SW 1271 (cell line): ENCODE measurements at regions not wholly inside any gene's neighbourhood (a gene's known extent, or its start where the extent isn't known, plus 50 kb on each side); places are given as distances from the start of the nearest gene placed in this dataset.
"Not testable (repeated sequence)": the region's sequence is repeated elsewhere in the genome, so short reads cannot be mapped to it uniquely, and the experiment has no call there.

Experiments
- DNase-seq, 2 experiments: peaks; one replicate each; lab custom pipeline; 2025; lab: John Stamatoyannopoulos, UW

GRCh38 chr2:122545821-122546220, 790.4 kb downstream of the TSN start:
- no peak for DNase-seq

- no peak for DNase-seq
Observed at GRCh38 chr2:122562775-122563174, 807.3 kb downstream of the TSN start.

DNA sequence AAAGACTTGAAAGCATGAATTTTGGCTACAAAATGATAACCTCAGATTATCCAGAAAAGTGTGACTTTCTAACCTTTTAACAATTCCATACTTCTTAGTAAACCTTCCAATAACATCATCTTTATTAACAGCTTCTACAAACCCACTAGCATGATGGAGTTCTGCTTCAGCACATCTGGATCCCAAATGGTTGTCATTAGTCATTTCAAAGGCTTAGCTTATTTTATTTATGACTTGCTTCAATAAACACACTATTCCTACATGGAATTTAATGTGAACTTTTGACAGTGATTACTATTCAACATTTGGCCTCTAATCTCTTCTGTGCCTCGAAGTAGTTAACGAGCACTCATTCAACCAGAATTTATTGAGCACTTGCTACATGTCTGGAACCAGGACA, 808.3 kb downstream of the TSN start:
- DNase-seq, result no peak

GRCh38 chr2:122564843-122565242, 809.4 kb downstream of the TSN start:
- no peak for DNase-seq

DNA sequence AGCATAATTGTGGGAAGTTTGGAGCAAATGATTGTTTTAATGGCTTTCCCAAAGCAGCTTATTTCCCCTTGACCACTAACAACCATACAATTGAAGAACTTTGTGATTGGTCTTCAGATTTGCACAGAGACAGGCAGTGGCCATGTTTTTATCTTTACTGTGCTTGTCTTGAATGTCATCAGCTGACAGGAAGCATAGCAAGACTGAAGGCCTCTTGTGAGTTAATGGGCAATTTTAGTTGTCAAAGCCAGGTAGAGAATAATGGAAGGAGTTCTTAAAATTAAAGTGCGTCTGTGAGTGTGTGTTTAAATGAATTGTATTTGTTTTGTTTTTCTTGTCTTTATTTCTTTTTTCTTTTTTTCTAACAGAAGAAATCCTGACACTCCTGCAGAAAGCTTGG, 809.9 kb downstream of the TSN start:
- DNase-seq, result no peak

GRCh38 chr2:122570641-122571040, 815.2 kb downstream of the TSN start:
- no peak for DNase-seq

DNA sequence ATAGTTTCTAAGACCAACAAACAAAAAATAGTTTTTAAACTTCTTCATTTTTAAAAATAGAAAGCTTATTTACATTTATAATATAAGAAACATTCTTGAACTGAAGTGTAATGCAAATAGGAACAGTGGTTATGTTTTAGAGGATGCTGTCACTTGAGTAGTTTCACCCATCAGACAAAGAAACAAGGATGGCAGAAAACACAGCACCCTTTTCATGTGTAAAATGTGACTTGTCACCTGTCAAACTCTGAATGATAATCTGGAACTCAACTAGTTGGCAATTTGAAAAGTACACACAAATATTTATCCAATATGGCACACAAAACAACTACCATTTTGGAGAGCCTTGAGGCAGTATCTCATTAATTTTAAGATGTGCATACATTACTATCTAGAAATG, 816.0 kb downstream of the TSN start:
- DNase-seq, result not testable (repeated sequence)

- DNase-seq, result no peak
Observed at GRCh38 chr2:122575076-122575475, 819.6 kb downstream of the TSN start.

DNA sequence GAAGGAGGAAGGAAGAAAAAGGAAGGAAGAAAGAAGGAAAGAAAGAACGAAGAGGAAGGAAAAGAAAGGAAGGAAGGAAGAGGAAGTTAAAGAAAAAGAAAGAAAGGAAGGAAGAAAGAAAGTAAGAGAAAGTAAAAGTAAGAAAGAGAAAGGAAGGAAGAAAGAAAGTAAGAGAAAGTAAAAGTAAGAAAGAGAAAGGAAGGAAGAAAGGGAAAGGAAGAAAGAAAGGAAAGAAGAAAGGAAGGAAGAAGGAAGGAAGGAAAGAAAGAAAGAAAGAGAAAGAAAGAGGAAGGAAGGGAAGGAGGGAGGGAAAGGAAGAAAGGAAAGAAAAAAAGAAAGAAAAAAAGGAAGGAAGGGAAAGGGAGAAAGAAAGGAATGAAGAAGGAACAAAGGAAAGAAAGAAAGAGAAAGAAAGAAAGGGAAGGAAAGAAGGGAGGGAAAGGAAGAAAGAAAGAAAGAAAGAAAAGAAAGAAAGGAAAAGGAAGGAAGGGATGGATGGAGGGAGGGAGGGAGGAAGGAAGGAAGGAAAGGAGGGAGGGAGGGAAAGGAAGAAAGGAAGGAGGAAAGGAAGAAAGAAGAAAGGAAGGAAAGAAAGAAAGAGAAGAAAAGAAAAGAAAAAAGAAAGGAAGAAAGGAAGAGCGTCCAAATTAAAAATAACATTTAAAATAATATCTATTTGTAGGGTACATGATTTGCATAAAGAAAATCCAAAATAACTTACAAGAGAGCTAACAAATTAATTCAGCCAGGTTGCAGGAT, 827.9 kb downstream of the TSN start:
- DNase-seq, result no peak

GRCh38 chr2:122590524-122590923, 835.1 kb downstream of the TSN start:
- no peak for DNase-seq

DNA sequence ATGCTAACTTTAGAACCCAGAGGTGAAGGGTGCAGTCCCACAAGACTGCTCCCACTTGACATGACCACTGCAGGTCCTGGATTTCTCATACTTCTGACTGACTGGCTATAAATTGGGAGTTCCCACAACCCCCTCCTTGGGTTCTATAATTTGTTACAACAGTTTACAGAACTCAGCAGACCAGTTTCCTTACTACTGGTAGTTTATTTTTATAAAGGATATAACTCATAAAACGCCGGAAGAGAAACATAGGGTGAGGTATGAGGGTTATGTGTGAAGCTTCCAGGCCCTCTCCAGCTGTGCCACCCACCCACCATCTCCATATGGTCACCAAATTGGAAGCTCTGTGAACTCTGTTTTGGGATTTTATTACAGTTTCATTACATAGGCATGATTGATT, 839.6 kb downstream of the TSN start:
- no peak for DNase-seq

GRCh38 chr2:122596598-122596997, 841.1 kb downstream of the TSN start:
- no peak for DNase-seq

DNA sequence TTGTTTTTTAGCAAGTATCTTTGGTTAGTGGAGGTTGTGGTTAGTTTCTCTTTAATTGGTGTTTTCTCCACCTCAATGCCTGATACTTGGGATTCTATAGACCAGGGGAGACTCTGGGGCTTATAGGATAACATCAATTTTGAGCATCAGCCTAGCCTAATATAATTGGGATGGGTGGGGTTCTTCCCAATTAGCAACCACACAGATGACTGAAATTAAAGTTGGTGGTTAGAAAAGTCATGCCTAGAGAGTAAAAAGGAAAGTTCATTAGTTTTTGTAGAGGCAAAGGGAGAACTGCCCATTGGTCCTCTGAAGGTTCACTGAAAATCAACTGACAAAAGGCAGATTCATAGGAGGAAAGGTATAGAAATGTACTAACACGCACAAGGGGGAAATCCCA, 843.3 kb downstream of the TSN start:
- no peak for DNase-seq

DNA sequence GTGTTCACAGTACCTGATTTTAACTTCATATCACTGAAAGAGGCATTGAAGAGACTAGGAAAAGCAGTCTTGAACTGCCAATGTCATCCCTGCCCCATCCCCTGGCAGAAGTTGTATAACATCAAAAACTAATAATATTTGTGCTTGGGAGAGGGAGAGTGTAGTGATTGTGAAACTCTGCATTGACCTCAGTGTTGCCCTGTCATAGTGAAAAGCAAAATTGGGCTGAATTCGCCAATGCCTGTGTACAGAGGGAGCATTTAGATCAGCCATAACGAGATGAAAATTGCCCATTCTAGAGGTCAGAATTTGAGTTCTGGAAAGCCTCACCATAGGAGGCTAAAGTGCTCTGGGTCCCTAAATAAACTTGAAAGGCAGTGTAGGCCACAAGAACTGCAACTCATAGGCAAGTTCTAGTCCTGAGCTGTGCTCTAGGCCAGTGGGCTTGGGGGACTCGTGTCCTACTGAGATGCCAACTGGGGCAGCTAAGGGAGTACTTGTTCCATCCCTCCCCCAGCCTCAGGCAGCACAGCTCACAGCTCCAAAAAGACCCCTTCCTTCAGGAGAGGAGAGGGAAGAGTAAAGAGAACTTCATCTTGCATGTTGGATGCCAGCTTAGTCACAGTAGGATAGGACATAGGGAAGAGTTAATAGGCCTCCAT, 855.6 kb downstream of the TSN start:
- no peak for DNase-seq

- DNase-seq, result no peak
Observed at GRCh38 chr2:122622934-122623333, 867.5 kb downstream of the TSN start.

DNA sequence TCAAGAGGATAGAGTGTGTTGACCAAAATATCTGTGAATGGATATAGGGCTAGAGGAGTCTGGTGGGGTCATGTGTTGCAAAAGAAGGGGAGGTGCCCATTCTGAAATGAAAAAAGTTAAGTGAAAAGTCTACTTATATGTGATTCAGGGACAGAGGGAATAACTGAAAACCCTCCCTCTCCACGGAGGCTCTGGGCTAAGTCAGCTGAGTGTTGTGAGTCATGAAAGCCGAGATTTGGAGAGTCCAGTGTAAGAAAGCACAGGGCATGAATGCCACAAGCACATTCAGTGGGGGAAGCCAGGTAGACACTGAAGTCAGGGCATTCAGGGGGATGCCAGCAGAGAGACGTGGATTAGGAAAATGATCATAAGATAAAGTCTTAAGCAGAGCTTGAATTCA, 871.9 kb downstream of the TSN start:
- DNase-seq, result no peak

- peak; percentile 37 to 69 for DNase-seq
Observed at GRCh38 chr2:122634256-122634655, 878.8 kb downstream of the TSN start.

DNA sequence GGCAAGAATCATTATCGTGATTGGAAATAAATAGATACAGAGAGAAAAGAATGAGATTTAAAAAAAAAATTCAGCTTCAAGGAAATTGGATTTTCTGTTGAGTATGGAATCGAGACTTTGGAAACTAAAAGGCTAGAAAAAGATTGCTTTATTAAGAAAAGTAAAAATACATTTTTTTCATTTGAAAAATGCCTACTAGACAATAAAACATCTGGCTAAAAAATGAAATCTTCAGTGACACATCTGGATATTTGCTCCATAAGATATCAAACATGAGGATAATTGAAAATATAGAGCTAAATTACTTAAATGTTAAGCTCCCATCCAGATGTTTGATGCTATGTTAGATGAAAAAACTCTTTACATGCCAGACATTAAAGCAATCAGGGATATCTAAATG, 879.5 kb downstream of the TSN start:
- no peak for DNase-seq

DNA sequence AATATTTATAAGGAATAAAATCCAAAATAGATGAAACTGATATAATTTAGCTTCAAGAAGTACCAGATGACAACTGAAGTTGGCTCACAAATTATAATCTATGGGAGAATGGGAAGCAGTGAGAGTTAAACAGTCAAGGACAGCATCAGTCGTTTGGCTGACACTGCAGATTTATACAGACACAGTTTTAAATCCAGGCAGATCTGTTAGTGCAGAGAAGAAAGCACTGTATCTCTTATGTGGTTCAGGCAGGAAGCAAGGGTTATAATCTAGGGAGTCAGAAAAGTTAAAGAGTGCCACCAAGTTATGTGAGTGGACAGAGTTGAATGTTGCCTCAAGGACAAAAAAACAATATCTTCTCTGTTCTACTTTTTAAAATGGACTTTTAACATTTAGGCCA, 880.2 kb downstream of the TSN start:
- no peak for DNase-seq

DNA sequence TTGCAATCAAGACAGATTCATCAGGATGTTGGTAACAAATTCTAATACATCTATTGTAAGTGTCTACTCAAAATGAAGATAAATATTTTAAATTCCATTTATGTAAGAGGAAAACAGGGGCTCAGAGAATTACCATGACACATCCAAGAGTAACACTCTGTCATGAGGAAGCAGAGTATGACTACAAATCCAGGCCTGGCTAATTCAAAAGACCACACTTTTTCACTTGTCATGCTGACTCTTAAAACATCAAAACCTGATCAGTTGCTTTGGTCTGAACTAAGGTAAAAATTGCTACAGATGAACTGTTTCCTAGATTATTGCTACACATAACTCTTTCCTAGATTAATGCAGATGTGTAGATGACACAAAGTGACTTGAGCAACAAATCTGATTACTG, 880.6 kb downstream of the TSN start:
- no peak for DNase-seq

DNA sequence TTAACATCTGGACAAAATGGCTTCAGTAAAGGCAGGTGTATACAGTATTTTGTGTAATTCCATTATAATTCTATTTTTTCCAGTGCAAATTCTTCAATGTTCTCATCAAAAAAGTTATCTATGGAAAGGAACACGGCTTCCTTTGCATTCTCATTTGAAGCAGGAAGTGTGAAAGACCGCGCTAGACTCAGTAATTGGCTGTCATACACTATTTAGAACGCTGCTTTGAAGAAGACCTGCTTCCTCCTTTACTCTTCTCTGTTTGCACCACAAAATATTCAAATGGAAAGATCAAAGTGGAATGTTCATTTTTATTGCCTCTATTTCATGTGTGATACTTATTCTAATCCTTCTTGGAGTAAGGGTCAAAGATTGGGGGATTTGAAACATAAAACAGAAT, 883.7 kb downstream of the TSN start:
- DNase-seq, result no peak

DNA sequence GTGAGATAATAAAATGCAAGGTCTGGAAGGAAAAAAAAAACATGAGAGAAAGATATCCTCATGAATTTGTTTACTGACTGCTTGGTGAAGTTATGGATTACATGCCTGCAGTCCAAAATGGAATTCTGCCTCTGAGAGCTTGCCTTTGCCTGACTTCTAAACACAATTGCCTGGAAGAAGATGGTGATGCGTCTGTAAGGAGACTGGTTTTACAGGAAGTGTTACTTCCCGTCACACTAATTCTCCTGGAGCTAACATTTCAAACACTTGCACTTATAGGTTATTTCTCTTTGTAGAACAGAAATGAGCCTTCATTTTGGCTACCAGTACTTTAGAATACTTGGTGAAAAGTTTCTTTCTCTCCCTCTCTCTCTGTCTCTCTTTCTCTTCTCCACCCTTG, 884.3 kb downstream of the TSN start:
- no peak for DNase-seq

GRCh38 chr2:122643725-122644329, 888.4 kb downstream of the TSN start:
- no peak for DNase-seq

DNA sequence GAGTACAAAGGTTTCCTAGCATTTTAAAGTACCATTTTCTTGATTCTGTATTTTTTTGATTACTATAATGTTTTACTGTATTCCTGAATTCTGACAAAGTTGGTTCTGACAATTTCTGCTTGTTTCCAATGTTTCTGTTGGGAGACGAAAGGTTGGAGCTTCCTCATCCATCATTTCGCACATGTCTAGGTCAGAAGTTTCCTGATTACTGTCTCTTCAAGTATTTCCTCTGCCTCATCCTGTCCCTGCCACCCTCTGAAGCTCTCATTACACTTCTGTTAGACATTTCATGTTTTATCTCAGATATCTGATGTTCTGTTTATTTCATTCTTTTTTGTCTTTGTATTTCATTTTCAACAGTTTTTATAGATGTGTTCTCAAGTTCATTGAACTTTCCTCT, 895.8 kb downstream of the TSN start:
- DNase-seq, result no peak
